ENCODE measurements at regions not wholly inside any gene's neighbourhood (a gene's known extent, or its start where the extent isn't known, plus 50 kb on each side); places are given as distances from the start of the nearest gene placed in this dataset.

DNA sequence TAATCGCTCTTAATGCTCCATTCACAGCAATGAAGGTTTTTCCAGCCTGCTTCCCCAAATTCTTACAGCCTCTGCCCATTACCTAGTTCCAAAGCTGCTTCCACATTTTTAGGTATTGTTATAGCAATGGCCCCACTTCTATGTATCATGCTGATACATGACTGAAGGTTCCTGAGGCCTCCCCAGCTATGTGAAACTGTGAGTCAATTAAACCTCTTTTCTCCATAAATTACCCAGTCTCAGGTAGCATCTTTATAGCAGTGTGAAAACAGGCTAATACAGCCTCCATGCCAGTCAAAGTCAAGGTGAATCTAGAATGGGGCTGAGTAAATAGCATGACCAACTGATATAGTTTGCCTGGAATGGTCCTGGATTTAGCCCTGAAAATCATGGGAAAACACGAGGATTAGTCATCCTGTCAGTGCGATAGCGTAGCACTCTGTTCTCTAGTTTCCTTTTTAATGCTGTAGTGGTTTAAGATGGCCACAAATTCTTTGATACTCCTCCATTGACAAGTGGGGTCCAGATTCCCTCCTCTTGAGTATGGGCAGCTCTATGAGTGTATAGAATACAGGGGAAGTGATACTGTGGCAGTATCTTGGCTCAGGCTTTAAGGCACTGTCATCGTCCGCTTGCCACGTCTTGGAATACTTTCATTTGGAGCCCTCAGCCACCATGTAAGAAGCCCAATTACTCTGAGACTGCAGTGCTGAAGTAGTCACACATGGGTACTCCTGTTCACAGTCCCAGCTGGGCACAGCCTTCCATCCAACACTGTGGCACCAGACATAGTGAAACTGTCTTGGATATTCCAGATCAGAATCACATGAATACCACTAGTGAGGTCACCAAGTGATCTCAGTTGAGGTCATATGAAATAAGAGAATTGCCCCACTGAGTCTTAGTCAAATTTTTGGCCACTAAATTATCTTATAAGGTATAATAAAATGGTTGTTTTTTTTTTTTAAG lies 94.0 kb upstream of the PLCL2 start:
- Mint-ChIP-seq H3K27ac (no peak overlapping the region), H3K27me3 (peaks cover 7% of the 10 kb centered on the region), H3K4me1 (ENCODE audit: low read depth) (no peaks in the 10 kb centered on the region), H3K9me3 (ENCODE audit: low read depth) (peaks cover 2% of the 10 kb centered on the region), H3K36me3 (ENCODE audit: insufficient read depth) (no peaks in the 10 kb centered on the region), H3K4me3 (ENCODE audit: low read depth) (no peak overlapping the region)
- DNase-seq (ENCODE audit: low spot score, unreplicated experiment) = no peak
- TF ChIP-seq, protein P1, sequence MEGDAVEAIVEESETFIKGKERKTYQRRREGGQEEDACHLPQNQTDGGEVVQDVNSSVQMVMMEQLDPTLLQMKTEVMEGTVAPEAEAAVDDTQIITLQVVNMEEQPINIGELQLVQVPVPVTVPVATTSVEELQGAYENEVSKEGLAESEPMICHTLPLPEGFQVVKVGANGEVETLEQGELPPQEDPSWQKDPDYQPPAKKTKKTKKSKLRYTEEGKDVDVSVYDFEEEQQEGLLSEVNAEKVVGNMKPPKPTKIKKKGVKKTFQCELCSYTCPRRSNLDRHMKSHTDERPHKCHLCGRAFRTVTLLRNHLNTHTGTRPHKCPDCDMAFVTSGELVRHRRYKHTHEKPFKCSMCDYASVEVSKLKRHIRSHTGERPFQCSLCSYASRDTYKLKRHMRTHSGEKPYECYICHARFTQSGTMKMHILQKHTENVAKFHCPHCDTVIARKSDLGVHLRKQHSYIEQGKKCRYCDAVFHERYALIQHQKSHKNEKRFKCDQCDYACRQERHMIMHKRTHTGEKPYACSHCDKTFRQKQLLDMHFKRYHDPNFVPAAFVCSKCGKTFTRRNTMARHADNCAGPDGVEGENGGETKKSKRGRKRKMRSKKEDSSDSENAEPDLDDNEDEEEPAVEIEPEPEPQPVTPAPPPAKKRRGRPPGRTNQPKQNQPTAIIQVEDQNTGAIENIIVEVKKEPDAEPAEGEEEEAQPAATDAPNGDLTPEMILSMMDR (IDR thresholded peaks at IDR 0.05; ENCODE audit: unreplicated experiment) = no peak

DNA sequence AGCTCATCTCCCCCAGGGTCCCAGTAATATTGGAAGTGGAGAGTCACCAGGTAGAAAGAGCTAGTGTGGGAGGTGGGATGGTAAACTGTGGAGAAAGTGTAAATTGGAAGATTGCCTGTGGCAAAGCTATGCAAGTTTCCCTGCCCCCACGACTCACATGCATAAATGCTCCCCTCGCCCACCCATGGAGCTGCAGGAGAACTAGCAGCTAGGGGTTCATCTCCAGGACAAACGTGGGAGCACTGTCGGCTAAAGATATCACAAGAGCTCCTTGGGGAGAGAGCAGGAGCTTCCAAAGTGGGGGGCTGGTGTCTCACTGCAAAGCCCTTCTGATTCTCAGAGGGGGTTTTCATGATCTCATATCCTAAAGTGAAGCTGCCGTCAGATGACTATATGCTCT lies 91.4 kb upstream of the PLCL2 start:
- no peak for DNase-seq (ENCODE audit: low spot score, unreplicated experiment)
- Mint-ChIP-seq H3K27me3 (peaks cover 7% of the 10 kb centered on the region), H3K9me3 (ENCODE audit: low read depth) (peaks cover 2% of the 10 kb centered on the region), H3K36me3 (ENCODE audit: insufficient read depth) (no peaks in the 10 kb centered on the region), H3K4me3 (ENCODE audit: low read depth) (no peak overlapping the region), H3K4me1 (ENCODE audit: low read depth) (no peaks in the 10 kb centered on the region), H3K27ac (no peak overlapping the region)
- TF ChIP-seq, protein P1 (IDR thresholded peaks at IDR 0.05; ENCODE audit: unreplicated experiment) = no peak

DNA sequence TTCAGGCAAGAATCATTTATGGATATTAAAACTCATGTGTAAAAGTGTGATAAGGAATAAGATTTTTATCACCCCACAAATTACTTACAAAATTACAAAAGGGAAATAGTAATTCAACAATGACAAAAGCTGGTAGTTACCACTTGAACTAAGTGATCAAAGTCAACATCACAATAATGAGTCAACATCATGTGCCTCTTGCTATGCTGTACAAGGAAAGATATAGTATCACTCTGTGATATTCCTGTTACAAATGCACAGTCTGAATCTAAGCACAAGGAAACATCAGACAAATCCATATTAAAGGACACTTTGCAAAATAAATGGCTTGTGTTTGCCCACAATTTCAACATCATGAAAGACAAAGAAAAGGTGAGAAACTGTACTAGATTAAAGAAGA lies 90.5 kb upstream of the PLCL2 start:
- Mint-ChIP-seq H3K36me3 (ENCODE audit: insufficient read depth) (no peaks in the 10 kb centered on the region), H3K27ac (no peak overlapping the region), H3K4me3 (ENCODE audit: low read depth) (no peak overlapping the region), H3K27me3 (peaks cover 7% of the 10 kb centered on the region), H3K9me3 (ENCODE audit: low read depth) (peaks cover 2% of the 10 kb centered on the region), H3K4me1 (ENCODE audit: low read depth) (no peaks in the 10 kb centered on the region)
- no peak for DNase-seq (ENCODE audit: low spot score, unreplicated experiment)
- TF ChIP-seq, protein P1 (IDR thresholded peaks at IDR 0.05; ENCODE audit: unreplicated experiment) = no peak

DNA sequence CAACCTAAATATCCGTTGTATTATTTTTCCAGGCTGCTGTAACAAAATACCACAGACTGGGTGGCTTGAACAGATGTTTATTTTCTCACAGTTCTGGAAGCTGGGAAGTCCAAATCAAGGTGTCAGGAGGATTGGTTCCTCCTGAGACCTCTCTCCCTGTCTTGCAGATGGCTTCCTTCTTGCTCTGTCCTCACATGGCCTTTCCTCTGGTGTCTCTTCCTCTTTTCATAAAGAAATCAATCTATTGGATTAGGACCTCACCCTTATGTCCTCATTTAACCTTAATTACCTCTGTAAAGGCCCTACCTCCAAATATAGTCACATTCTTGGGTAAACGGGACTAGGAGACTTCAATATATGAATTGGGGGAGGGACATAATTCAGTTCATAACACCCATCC lies 89.2 kb upstream of the PLCL2 start:
- no peak for DNase-seq (ENCODE audit: low spot score, unreplicated experiment)
- TF ChIP-seq, protein P1 (IDR thresholded peaks at IDR 0.05; ENCODE audit: unreplicated experiment) = no peak

DNA sequence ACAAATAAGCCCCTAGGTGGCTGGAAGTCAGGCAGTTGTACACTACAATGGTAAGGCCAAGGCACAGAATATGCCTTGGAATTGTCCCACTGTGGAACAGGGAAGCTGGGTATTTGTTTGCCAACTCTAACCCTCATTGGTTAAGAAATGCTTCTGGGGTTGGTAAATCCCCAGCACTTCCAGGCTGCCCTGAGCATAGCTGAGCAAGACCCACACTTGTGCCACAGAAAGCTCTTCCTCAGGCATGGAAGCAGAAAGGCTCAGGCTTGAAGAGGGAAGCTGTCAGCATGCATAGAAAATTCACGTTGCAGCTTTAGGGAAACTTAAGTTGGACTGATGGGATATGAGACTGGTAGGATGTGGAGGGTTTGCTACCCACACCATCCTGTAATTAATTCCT lies 86.9 kb upstream of the PLCL2 start:
- TF ChIP-seq, protein P1 (IDR thresholded peaks at IDR 0.05; ENCODE audit: unreplicated experiment) = no peak
- Mint-ChIP-seq H3K27me3 (peaks cover 3% of the 10 kb centered on the region), H3K4me1 (ENCODE audit: low read depth) (no peaks in the 10 kb centered on the region)

More for the DNA sequence above, 89.2 kb upstream of the PLCL2 start:
- Mint-ChIP-seq H3K4me3 (ENCODE audit: low read depth) (no peak overlapping the region), H3K27me3 (peaks cover 7% of the 10 kb centered on the region), H3K27ac (no peak overlapping the region), H3K4me1 (ENCODE audit: low read depth) (no peaks in the 10 kb centered on the region), H3K36me3 (ENCODE audit: insufficient read depth) (no peaks in the 10 kb centered on the region), H3K9me3 (ENCODE audit: low read depth) (peaks cover 2% of the 10 kb centered on the region)

More for the DNA sequence above, 86.9 kb upstream of the PLCL2 start:
- H3K4me3 Mint-ChIP-seq (ENCODE audit: low read depth) = no peak overlapping the region
- H3K27ac Mint-ChIP-seq = no peak overlapping the region
- no peaks in the 10 kb centered on the region for H3K36me3 Mint-ChIP-seq (ENCODE audit: insufficient read depth)
- H3K9me3 Mint-ChIP-seq (ENCODE audit: low read depth) = peaks cover 2% of the 10 kb centered on the region
- DNase-seq (ENCODE audit: low spot score, unreplicated experiment) = no peak

Measured in progenitor cell of endocrine pancreas (in vitro differentiated cells).